ENCODE measurements at regions not wholly inside any gene's neighbourhood (a gene's known extent, or its start where the extent isn't known, plus 50 kb on each side); places are given as distances from the start of the nearest gene placed in this dataset.

DNA sequence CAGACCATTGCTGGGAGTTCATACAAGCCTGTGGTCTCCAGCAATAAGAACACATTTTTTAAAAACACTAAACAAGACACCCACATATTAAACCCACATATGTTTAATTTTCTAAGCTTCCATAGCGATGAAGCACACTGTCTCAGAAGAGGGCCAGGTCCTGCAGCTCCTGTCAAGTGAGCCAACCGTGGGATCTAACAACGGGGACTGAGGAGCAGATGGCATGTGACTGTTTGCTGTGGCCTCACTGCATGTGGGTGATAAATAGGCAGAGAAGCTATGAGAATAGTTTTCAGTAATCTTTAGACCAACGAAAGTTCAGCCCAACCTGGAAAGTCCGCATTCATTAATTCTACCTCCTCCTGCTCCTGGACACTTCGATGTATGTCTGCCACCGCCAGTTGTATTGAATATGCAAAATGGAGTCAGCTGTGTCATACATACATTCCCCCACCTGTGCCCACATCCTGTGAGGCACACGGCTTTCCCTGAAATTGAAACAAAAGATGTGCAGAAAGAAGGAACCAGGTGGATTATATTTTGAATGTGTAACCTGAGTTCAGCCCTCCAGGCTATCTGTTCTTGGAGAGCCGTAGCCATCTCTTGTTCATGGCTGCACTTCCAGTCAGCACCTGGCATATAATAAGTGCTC is 88.2 kb downstream of the MIS18A start:
- Mint-ChIP-seq H3K4me1 (peaks cover 8% of the 10 kb centered on the region), H3K36me3 (no peaks in the 10 kb centered on the region), H3K27ac (no peak overlapping the region), H3K4me3 (no peak overlapping the region), H3K27me3 (peaks cover 53% of the 10 kb centered on the region), H3K9me3 (peaks cover 3% of the 10 kb centered on the region)
- ATAC-seq: no peak

- peaks cover 59% of the 10 kb centered on the region for H3K27me3 Mint-ChIP-seq
- H3K9me3 Mint-ChIP-seq: peaks cover 3% of the 10 kb centered on the region
- peaks cover 8% of the 10 kb centered on the region for H3K4me1 Mint-ChIP-seq
- ATAC-seq: no peak
- H3K4me3 Mint-ChIP-seq: no peak overlapping the region
- H3K27ac Mint-ChIP-seq: no peak overlapping the region
- H3K36me3 Mint-ChIP-seq: no peaks in the 10 kb centered on the region
Measured at GRCh38 chr21:32189688-32190483, 89.0 kb downstream of the MIS18A start.

- ATAC-seq: no peak
- H3K4me1 Mint-ChIP-seq: peaks cover 8% of the 10 kb centered on the region
- H3K36me3 Mint-ChIP-seq: no peaks in the 10 kb centered on the region
- no peak overlapping the region for H3K27ac Mint-ChIP-seq
- no peaks in the 10 kb centered on the region for H3K9me3 Mint-ChIP-seq
- peaks cover 45% of the 10 kb centered on the region for H3K27me3 Mint-ChIP-seq
- H3K4me3 Mint-ChIP-seq: no peak overlapping the region
Measured at GRCh38 chr21:32186804-32187203, 92.0 kb downstream of the MIS18A start.

GRCh38 chr21:32185726-32186125 is 93.1 kb downstream of the MIS18A start:
- H3K4me1 Mint-ChIP-seq: peaks cover 7% of the 10 kb centered on the region
- no peak overlapping the region for H3K27ac Mint-ChIP-seq
- peaks cover 38% of the 10 kb centered on the region for H3K27me3 Mint-ChIP-seq
- no peak overlapping the region for H3K4me3 Mint-ChIP-seq
- no peaks in the 10 kb centered on the region for H3K9me3 Mint-ChIP-seq
- no peak for ATAC-seq
- H3K36me3 Mint-ChIP-seq: no peaks in the 10 kb centered on the region

DNA sequence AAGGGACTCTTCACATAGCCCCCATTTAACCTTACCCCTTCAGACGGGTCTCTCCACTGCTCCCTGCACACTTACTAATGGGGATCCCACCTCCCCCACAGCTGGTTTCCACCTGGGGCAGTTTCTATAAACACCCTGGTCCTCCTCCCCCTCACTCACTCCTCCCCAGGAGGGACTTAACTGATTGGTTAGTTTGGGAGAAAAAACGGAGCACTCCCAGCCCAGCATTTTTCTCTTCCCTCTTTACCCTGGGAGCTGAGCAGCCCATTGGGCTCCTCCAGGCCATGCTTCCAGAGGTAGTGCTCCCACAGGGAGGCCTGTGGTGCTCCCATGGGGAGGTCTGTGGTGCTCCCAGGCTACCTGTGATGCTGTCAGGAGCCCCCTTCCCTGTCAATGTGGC is 93.7 kb downstream of the MIS18A start:
- Mint-ChIP-seq H3K36me3 (no peaks in the 10 kb centered on the region), H3K4me3 (no peak overlapping the region), H3K4me1 (peaks cover under 1% of the 10 kb centered on the region), H3K9me3 (no peaks in the 10 kb centered on the region), H3K27ac (no peak overlapping the region), H3K27me3 (peaks cover 32% of the 10 kb centered on the region)
- no peak for ATAC-seq

DNA sequence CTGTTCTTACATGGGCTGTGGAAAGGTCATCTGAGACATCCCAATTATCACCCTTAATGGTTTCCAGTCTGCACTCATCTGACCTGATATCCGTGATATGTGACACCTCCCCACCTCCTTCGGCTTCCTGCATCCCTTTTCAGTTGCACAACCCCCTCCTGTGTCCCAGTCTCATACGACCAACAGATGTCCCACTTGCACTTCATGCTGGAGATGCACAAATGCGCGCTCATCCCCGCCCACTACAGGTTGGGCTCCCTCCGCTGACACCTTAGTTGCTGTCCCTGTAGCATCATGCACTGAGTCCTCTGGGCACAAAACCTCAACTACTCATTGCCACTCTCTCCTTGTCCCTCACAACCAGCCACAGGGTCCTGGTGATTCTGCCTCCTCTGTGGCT is 94.4 kb downstream of the MIS18A start:
- H3K4me1 Mint-ChIP-seq: no peaks in the 10 kb centered on the region
- H3K4me3 Mint-ChIP-seq: no peak overlapping the region
- H3K9me3 Mint-ChIP-seq: no peaks in the 10 kb centered on the region
- no peaks in the 10 kb centered on the region for H3K36me3 Mint-ChIP-seq
- H3K27me3 Mint-ChIP-seq: peaks cover 26% of the 10 kb centered on the region
- ATAC-seq: no peak
- H3K27ac Mint-ChIP-seq: no peak overlapping the region

DNA sequence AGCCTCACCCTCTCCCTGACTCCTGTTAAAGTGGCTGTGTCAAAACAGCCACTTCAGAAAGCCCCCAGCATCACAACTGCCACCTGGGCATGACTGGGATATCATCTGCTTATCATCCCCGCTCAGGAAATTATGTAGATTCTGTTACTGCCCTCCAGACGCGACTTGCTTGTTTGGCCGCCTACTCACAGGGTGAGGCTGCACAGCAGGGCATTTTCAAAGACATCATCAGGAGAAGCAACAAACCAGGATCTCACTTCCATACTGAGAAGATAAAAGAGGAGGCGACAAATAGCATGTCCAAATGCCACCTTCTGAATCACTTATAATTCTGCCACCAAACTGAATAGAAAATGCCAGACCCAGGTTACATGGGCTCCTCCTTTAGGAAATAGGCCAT is 94.8 kb downstream of the MIS18A start:
- no peaks in the 10 kb centered on the region for H3K4me1 Mint-ChIP-seq

GRCh38 chr21:32183396-32183795 is 95.5 kb downstream of the MIS18A start:
- Mint-ChIP-seq H3K4me3 (no peak overlapping the region), H3K27ac (no peak overlapping the region), H3K9me3 (no peaks in the 10 kb centered on the region), H3K4me1 (no peaks in the 10 kb centered on the region), H3K36me3 (no peaks in the 10 kb centered on the region), H3K27me3 (peaks cover 18% of the 10 kb centered on the region)
- ATAC-seq: no peak

More for the DNA sequence above, 94.8 kb downstream of the MIS18A start:
- no peaks in the 10 kb centered on the region for H3K9me3 Mint-ChIP-seq
- H3K36me3 Mint-ChIP-seq: no peaks in the 10 kb centered on the region
- H3K4me3 Mint-ChIP-seq: no peak overlapping the region
- H3K27me3 Mint-ChIP-seq: peaks cover 23% of the 10 kb centered on the region
- no peak overlapping the region for H3K27ac Mint-ChIP-seq
- no peak for ATAC-seq

DNA sequence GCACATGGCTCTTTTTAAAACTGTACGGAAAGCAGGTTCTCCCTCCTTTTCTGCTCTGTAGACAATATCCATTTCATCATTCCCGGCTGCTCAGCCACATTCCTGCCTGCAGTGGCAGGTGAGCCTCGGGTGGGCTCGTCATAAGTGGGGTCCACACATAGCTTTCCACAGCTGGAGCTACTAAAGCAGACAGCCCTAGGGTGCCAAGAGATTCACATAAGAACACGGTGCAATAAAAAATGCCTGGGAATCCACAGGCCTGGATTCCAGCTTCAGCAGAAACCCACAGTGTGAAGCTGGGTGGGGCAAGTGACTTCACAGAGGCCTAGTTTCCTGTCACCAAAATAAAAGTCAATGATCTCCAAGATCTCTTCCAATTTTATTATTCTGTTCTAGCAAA is 96.4 kb downstream of the MIS18A start:
- H3K27ac Mint-ChIP-seq: no peak overlapping the region
- no peaks in the 10 kb centered on the region for H3K4me1 Mint-ChIP-seq
- no peak for ATAC-seq
- H3K36me3 Mint-ChIP-seq: no peaks in the 10 kb centered on the region
- no peak overlapping the region for H3K4me3 Mint-ChIP-seq
- H3K9me3 Mint-ChIP-seq: no peaks in the 10 kb centered on the region
- peaks cover 14% of the 10 kb centered on the region for H3K27me3 Mint-ChIP-seq

DNA sequence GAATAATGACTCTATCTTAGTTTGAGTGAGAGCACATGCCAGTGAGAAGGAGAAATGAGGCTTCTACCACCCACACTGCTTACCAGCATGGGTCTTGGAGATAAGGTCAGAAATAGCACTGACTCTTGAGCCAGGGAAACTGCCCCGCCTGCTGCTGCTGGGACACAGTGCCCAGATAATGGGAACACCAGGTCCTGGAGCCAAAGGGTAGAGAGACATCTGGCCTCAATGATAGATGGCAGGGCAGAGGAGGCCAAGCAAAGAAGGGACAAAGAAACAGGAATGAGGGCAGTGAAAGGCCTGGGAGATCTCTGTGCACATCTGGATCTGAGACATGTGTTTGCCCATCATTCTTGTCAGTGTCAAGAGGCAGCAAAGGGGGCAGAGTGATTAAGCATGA is 97.4 kb downstream of the MIS18A start:
- Mint-ChIP-seq H3K4me3 (no peak overlapping the region), H3K4me1 (no peaks in the 10 kb centered on the region), H3K27ac (no peak overlapping the region), H3K27me3 (peaks cover 14% of the 10 kb centered on the region), H3K9me3 (no peaks in the 10 kb centered on the region), H3K36me3 (no peaks in the 10 kb centered on the region)
- ATAC-seq: no peak

DNA sequence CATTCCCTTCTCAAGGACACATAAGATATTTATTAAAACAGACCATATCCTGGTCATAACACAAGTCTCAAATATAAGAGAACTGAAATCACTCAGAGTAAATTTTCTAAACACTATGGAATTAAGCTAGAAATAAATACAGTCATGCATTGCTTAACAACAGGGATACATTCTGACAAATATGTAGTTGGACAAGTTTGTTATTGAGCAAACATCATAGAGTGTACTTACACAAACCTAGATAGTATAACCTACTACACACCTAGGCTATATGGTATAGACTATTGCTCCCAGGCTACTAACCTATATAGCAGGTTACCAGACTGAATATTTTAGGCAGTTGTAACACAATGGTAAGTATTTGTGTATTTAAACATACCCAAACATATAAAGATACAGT is 104.0 kb downstream of the MIS18A start:
- no peaks in the 10 kb centered on the region for H3K36me3 Mint-ChIP-seq
- H3K9me3 Mint-ChIP-seq: no peaks in the 10 kb centered on the region
- H3K4me3 Mint-ChIP-seq: no peak overlapping the region
- H3K27ac Mint-ChIP-seq: no peak overlapping the region
- H3K4me1 Mint-ChIP-seq: no peaks in the 10 kb centered on the region
- peaks cover 10% of the 10 kb centered on the region for H3K27me3 Mint-ChIP-seq
- no peak for ATAC-seq

GRCh38 chr21:32173121-32173724 is 105.6 kb downstream of the MIS18A start:
- H3K9me3 Mint-ChIP-seq: no peaks in the 10 kb centered on the region
- H3K4me3 Mint-ChIP-seq: no peak overlapping the region
- no peaks in the 10 kb centered on the region for H3K4me1 Mint-ChIP-seq
- H3K27ac Mint-ChIP-seq: no peak overlapping the region
- no peak for ATAC-seq
- H3K27me3 Mint-ChIP-seq: peaks cover 22% of the 10 kb centered on the region
- no peaks in the 10 kb centered on the region for H3K36me3 Mint-ChIP-seq

- Mint-ChIP-seq H3K36me3 (no peaks in the 10 kb centered on the region), H3K27me3 (peaks cover 23% of the 10 kb centered on the region), H3K27ac (no peak overlapping the region), H3K9me3 (no peaks in the 10 kb centered on the region), H3K4me1 (no peaks in the 10 kb centered on the region), H3K4me3 (no peak overlapping the region)
- no peak for ATAC-seq
Measured at GRCh38 chr21:32172106-32172505, 106.7 kb downstream of the MIS18A start.

- H3K36me3 Mint-ChIP-seq: no peaks in the 10 kb centered on the region
- H3K9me3 Mint-ChIP-seq: no peaks in the 10 kb centered on the region
- no peak overlapping the region for H3K27ac Mint-ChIP-seq
- no peak for ATAC-seq
- H3K4me1 Mint-ChIP-seq: no peaks in the 10 kb centered on the region
- peaks cover 46% of the 10 kb centered on the region for H3K27me3 Mint-ChIP-seq
- H3K4me3 Mint-ChIP-seq: no peak overlapping the region
Measured at GRCh38 chr21:32167513-32167912, 111.3 kb downstream of the MIS18A start.

- Mint-ChIP-seq H3K27ac (no peak overlapping the region), H3K9me3 (no peaks in the 10 kb centered on the region), H3K4me3 (no peak overlapping the region), H3K4me1 (no peaks in the 10 kb centered on the region), H3K27me3 (peaks cover 41% of the 10 kb centered on the region), H3K36me3 (no peaks in the 10 kb centered on the region)
- ATAC-seq: no peak
Measured at GRCh38 chr21:32163386-32163785, 115.5 kb downstream of the MIS18A start.
